WTC11 (cell line): ENCODE measurements at regions not wholly inside any gene's neighbourhood (a gene's known extent, or its start where the extent isn't known, plus 50 kb on each side); places are given as distances from the start of the nearest gene placed in this dataset.

ENCODE experiments used
- ATAC-seq: fragments of 200-7000 bp; cut with Tn5 transposase; 2 replicates; pipeline ENCODE4 v1.10.0; 2021; ENCODE audit warnings: mild to moderate bottlenecking, moderate library complexity
- CTCF ChIA-PET: fragments of 300-600 bp; sonication (Branson Sonifier 250); formaldehyde crosslinking; loops from one replicate; lab custom pipeline; 2021; ENCODE audit warnings: antibody characterized with exemption; lab: Charles Lee
- POLR2A ChIA-PET: fragments of 350-600 bp; sonication (Branson Sonifier 250); formaldehyde crosslinking; loops from one replicate; lab custom pipeline; 2021; ENCODE audit warnings: antibody characterized with exemption; lab: Charles Lee
- DNase-seq: peaks from one replicate; pipeline ENCODE4 v3.0.0; 2021; ENCODE audit warnings: low spot score
- H3K27ac Mint-ChIP-seq: 2 replicates; pipeline ENCODE4 v1.8.0; 2021; ENCODE audit warnings: mixed read lengths
- H3K27me3 Mint-ChIP-seq: 2 replicates; pipeline ENCODE4 v1.8.0; 2021; ENCODE audit warnings: low read depth, mild to moderate bottlenecking, moderate library complexity, mixed read lengths
- H3K36me3 Mint-ChIP-seq: 2 replicates; pipeline ENCODE4 v1.8.0; 2021; ENCODE audit warnings: mixed read lengths
- H3K4me1 Mint-ChIP-seq: 2 replicates; pipeline ENCODE4 v1.8.0; 2022; ENCODE audit warnings: mixed read lengths
- H3K4me3 Mint-ChIP-seq: 2 replicates; pipeline ENCODE4 v1.8.0; 2021; ENCODE audit warnings: mild to moderate bottlenecking, moderate library complexity, mixed read lengths
- H3K9me3 Mint-ChIP-seq: 2 replicates; pipeline ENCODE4 v1.8.0; 2021; ENCODE audit warnings: mixed read lengths
- CREB1 ChIP-seq: sonication (generic); formaldehyde crosslinking; IDR thresholded peaks from 2 replicates; pipeline ENCODE4 v1.8.0; 2023; ENCODE audit warnings: mild to moderate bottlenecking, missing genetic modification reagents
- CREM ChIP-seq: sonication (generic); formaldehyde crosslinking; IDR thresholded peaks from 2 replicates; pipeline ENCODE4 v1.8.1; 2022; ENCODE audit warnings: mild to moderate bottlenecking, missing genetic modification reagents, moderate library complexity
- GTF2I ChIP-seq: fragments of 250-450 bp; sonication (Bioruptor Pico); conservative IDR thresholded peaks from 2 replicates; pipeline ENCODE4 v1.4.0; 2021; ENCODE audit warnings: mild to moderate bottlenecking
- KAT7 ChIP-seq: sonication (generic); formaldehyde crosslinking; IDR thresholded peaks from 2 replicates; pipeline ENCODE4 v1.8.1; 2023; ENCODE audit warnings: missing genetic modification reagents, mild to moderate bottlenecking, borderline replicate concordance
- MXD4 ChIP-seq: fragments of 250-450 bp; sonication (Bioruptor Pico); IDR thresholded peaks from 2 replicates; pipeline ENCODE4 v1.8.0; 2021; ENCODE audit warnings: mild to moderate bottlenecking, moderate library complexity, borderline replicate concordance
- NFATC4 ChIP-seq: fragments of 250-450 bp; sonication (Bioruptor Pico); IDR thresholded peaks from 2 replicates; pipeline ENCODE4 v1.9.0; 2021; ENCODE audit warnings: mild to moderate bottlenecking
- NFYB ChIP-seq: sonication (generic); formaldehyde crosslinking; conservative IDR thresholded peaks from 2 replicates; pipeline ENCODE4 v1.8.0; 2022; ENCODE audit warnings: low read depth, missing genetic modification reagents
- NR1H2 ChIP-seq: sonication (generic); formaldehyde crosslinking; IDR thresholded peaks from 2 replicates; pipeline ENCODE4 v1.9.0; 2021; ENCODE audit warnings: mild to moderate bottlenecking, moderate library complexity, missing genetic modification reagents
- SOX15 ChIP-seq: fragments of 250-450 bp; sonication (Bioruptor Pico); IDR thresholded peaks from 2 replicates; pipeline ENCODE4 v1.9.0; 2021; ENCODE audit warnings: mild to moderate bottlenecking
- ZNF219 ChIP-seq: sonication (generic); formaldehyde crosslinking; IDR thresholded peaks from 2 replicates; pipeline ENCODE4 v1.8.0; 2023; ENCODE audit warnings: missing genetic modification reagents, mild to moderate bottlenecking, borderline replicate concordance
- ZNF423 ChIP-seq: fragments of 250-450 bp; sonication (Bioruptor Pico); IDR thresholded peaks from 2 replicates; pipeline ENCODE4 v2.1.2; 2022; ENCODE audit warnings: mild to moderate bottlenecking, moderate library complexity
- TF ChIP-seq, protein P1 (sequence below): fragments of 250-450 bp; sonication (Bioruptor Pico); IDR thresholded peaks from 2 replicates; pipeline ENCODE4 v1.9.0; 2021; ENCODE audit warnings: mild to moderate bottlenecking
- TF ChIP-seq, protein P2 (sequence below): sonication (generic); formaldehyde crosslinking; IDR thresholded peaks from 2 replicates; pipeline ENCODE4 v1.8.0; 2023; ENCODE audit warnings: missing genetic modification reagents, mild to moderate bottlenecking, borderline replicate concordance
- TF ChIP-seq, protein P3 (sequence below): sonication (generic); formaldehyde crosslinking; IDR thresholded peaks from 2 replicates; pipeline ENCODE4 v1.8.1; 2022; ENCODE audit warnings: mild to moderate bottlenecking, moderate library complexity, missing genetic modification reagents
- TF ChIP-seq, protein P4 (sequence below): fragments of 250-450 bp; sonication (Bioruptor Pico); IDR thresholded peaks from 2 replicates; pipeline ENCODE4 v1.9.0; 2021; ENCODE audit warnings: moderate library complexity, mild to moderate bottlenecking, inconsistent platforms, borderline replicate concordance
- TF ChIP-seq, protein P5 (sequence below): sonication (generic); formaldehyde crosslinking; IDR thresholded peaks from 2 replicates; pipeline ENCODE4 v1.8.1; 2023; ENCODE audit warnings: mild to moderate bottlenecking, missing genetic modification reagents, moderate library complexity
- TF ChIP-seq, protein P6 (sequence below): fragments of 250-450 bp; sonication (Bioruptor Pico); IDR thresholded peaks from 2 replicates; pipeline ENCODE4 v1.9.0; 2021; ENCODE audit warnings: mild to moderate bottlenecking, borderline replicate concordance

DNA sequence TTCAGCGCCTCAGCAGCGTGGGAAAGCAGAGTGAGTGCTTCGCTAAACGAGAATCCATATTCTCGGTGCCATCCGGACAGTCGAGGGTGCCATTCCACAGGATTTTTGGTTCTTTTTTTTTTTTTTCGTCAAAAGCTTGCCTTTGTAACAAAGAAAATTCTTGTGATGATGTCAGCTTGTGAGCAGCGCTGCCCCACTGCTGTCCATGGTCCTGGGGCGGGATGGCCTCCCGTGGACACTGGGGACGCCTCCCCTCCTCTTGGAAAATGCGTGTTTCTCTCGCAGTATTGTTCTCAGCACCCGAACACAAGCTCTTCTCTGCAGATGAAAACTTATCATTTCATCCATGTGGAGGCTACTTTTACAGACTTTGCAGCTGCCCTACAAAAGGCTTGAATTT lies 477.4 kb downstream of the TCERG1L start:
- CTCF ChIA-PET, result no interaction called here
- H3K27ac Mint-ChIP-seq, result no peak overlapping the region
- no peak overlapping the region for H3K4me3 Mint-ChIP-seq

More for the DNA sequence above, 477.4 kb downstream of the TCERG1L start:
- TF ChIP-seq, protein P1, sequence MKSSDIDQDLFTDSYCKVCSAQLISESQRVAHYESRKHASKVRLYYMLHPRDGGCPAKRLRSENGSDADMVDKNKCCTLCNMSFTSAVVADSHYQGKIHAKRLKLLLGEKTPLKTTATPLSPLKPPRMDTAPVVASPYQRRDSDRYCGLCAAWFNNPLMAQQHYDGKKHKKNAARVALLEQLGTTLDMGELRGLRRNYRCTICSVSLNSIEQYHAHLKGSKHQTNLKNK (CRISPR knock-in tag), result no peak
- TF ChIP-seq ZNF423 (CRISPR knock-in tag) (no peak), NR1H2 (no peak), CREB1 (CRISPR knock-in tag) (no peak), CREM (CRISPR knock-in tag) (no peak), MXD4 (CRISPR knock-in tag) (no peak), SOX15 (CRISPR knock-in tag) (no peak), GTF2I (CRISPR knock-in tag) (no peak), KAT7 (no peak), NFATC4 (CRISPR knock-in tag) (no peak), ZNF219 (no peak), NFYB (CRISPR knock-in tag) (no peak)
- TF ChIP-seq, protein P2, sequence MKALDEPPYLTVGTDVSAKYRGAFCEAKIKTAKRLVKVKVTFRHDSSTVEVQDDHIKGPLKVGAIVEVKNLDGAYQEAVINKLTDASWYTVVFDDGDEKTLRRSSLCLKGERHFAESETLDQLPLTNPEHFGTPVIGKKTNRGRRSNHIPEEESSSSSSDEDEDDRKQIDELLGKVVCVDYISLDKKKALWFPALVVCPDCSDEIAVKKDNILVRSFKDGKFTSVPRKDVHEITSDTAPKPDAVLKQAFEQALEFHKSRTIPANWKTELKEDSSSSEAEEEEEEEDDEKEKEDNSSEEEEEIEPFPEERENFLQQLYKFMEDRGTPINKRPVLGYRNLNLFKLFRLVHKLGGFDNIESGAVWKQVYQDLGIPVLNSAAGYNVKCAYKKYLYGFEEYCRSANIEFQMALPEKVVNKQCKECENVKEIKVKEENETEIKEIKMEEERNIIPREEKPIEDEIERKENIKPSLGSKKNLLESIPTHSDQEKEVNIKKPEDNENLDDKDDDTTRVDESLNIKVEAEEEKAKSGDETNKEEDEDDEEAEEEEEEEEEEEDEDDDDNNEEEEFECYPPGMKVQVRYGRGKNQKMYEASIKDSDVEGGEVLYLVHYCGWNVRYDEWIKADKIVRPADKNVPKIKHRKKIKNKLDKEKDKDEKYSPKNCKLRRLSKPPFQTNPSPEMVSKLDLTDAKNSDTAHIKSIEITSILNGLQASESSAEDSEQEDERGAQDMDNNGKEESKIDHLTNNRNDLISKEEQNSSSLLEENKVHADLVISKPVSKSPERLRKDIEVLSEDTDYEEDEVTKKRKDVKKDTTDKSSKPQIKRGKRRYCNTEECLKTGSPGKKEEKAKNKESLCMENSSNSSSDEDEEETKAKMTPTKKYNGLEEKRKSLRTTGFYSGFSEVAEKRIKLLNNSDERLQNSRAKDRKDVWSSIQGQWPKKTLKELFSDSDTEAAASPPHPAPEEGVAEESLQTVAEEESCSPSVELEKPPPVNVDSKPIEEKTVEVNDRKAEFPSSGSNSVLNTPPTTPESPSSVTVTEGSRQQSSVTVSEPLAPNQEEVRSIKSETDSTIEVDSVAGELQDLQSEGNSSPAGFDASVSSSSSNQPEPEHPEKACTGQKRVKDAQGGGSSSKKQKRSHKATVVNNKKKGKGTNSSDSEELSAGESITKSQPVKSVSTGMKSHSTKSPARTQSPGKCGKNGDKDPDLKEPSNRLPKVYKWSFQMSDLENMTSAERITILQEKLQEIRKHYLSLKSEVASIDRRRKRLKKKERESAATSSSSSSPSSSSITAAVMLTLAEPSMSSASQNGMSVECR (CRISPR knock-in tag), result no peak
- TF ChIP-seq, protein P3, sequence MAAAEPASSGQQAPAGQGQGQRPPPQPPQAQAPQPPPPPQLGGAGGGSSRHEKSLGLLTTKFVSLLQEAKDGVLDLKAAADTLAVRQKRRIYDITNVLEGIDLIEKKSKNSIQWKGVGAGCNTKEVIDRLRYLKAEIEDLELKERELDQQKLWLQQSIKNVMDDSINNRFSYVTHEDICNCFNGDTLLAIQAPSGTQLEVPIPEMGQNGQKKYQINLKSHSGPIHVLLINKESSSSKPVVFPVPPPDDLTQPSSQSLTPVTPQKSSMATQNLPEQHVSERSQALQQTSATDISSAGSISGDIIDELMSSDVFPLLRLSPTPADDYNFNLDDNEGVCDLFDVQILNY (CRISPR knock-in tag), result no peak
- TF ChIP-seq, protein P4, sequence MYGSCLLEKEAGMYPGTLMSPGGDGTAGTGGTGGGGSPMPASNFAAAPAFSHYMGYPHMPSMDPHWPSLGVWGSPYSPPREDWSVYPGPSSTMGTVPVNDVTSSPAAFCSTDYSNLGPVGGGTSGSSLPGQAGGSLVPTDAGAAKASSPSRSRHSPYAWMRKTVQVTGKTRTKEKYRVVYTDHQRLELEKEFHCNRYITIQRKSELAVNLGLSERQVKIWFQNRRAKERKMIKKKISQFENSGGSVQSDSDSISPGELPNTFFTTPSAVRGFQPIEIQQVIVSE (CRISPR knock-in tag), result no peak
- TF ChIP-seq, protein P5, sequence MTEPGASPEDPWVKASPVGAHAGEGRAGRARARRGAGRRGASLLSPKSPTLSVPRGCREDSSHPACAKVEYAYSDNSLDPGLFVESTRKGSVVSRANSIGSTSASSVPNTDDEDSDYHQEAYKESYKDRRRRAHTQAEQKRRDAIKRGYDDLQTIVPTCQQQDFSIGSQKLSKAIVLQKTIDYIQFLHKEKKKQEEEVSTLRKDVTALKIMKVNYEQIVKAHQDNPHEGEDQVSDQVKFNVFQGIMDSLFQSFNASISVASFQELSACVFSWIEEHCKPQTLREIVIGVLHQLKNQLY (CRISPR knock-in tag), result no peak
- TF ChIP-seq, protein P6, sequence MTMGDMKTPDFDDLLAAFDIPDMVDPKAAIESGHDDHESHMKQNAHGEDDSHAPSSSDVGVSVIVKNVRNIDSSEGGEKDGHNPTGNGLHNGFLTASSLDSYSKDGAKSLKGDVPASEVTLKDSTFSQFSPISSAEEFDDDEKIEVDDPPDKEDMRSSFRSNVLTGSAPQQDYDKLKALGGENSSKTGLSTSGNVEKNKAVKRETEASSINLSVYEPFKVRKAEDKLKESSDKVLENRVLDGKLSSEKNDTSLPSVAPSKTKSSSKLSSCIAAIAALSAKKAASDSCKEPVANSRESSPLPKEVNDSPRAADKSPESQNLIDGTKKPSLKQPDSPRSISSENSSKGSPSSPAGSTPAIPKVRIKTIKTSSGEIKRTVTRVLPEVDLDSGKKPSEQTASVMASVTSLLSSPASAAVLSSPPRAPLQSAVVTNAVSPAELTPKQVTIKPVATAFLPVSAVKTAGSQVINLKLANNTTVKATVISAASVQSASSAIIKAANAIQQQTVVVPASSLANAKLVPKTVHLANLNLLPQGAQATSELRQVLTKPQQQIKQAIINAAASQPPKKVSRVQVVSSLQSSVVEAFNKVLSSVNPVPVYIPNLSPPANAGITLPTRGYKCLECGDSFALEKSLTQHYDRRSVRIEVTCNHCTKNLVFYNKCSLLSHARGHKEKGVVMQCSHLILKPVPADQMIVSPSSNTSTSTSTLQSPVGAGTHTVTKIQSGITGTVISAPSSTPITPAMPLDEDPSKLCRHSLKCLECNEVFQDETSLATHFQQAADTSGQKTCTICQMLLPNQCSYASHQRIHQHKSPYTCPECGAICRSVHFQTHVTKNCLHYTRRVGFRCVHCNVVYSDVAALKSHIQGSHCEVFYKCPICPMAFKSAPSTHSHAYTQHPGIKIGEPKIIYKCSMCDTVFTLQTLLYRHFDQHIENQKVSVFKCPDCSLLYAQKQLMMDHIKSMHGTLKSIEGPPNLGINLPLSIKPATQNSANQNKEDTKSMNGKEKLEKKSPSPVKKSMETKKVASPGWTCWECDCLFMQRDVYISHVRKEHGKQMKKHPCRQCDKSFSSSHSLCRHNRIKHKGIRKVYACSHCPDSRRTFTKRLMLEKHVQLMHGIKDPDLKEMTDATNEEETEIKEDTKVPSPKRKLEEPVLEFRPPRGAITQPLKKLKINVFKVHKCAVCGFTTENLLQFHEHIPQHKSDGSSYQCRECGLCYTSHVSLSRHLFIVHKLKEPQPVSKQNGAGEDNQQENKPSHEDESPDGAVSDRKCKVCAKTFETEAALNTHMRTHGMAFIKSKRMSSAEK (CRISPR knock-in tag), result no peak
- TF ChIP-seq, all 79 proteins: peak for 0
- Mint-ChIP-seq H3K36me3 (peaks cover 53% of the 10 kb centered on the region), H3K4me1 (no peaks in the 10 kb centered on the region), H3K27me3 (no peaks in the 10 kb centered on the region; the same call in 1 of the 2 replicates), H3K9me3 (peaks cover 61% of the 10 kb centered on the region)
- DNase-seq (no peak), ATAC-seq (no peak)
- POLR2A ChIA-PET, result interaction anchor here (0.6 kb wide), 1 partner anchor 72 kb away, joined by 3 read pairs; no protein-coding TSS in a partner anchor
